C4-2B (cell line): ENCODE measurements at regions not wholly inside any gene's neighbourhood (a gene's known extent, or its start where the extent isn't known, plus 50 kb on each side); places are given as distances from the start of the nearest gene placed in this dataset.

Experiments
- H3K27ac ChIP-seq: fragments of 450-650 bp; 2 replicates; pipeline ENCODE4 v1.5.1; 2017
- CTCF ChIP-seq: fragments of 450-650 bp; conservative IDR thresholded peaks from 2 replicates; pipeline ENCODE4 v1.5.1; 2017; ENCODE audit warnings: mild to moderate bottlenecking
- ZFX ChIP-seq: fragments of 450-650 bp; IDR thresholded peaks from 2 replicates; pipeline ENCODE4 v1.6.1; 2017

- H3K27ac ChIP-seq = no peak overlapping the region
- TF ChIP-seq ZFX = no peak
- TF ChIP-seq CTCF = no peak
These were observed 76.0 kb upstream of the ITM2A start for GRCh38 chrX:79443121-79443520.

GRCh38 chrX:79440336-79440735 lies 73.2 kb upstream of the ITM2A start:
- no peak overlapping the region for H3K27ac ChIP-seq
- TF ChIP-seq CTCF (no peak), ZFX (no peak)
